ENCODE measurements at regions not wholly inside any gene's neighbourhood (a gene's known extent, or its start where the extent isn't known, plus 50 kb on each side); places are given as distances from the start of the nearest gene placed in this dataset.

DNA sequence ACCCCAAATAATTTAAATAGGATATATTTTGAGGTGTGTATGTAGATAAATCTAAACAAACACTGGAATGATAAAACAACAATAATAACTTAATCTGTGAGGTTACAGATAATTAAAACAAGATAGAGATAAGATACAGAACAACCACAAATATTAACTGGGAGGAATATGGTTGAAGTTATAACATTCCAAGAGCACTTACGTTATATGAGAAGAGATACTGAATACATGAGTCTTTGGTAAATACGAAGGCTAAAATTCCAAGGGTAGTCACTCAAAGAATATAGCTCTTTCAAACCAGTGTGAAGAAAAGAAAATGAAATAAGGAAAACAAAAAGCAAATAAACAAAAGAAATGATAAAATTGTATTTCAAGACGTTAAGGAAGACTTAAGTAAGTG lies 76.0 kb upstream of the MYO3A start:
- no peak for TF ChIP-seq TEAD4 (IDR thresholded peaks at IDR 0.05; ENCODE audit: low read depth, low read length)
- TF ChIP-seq USF2 (IDR thresholded peaks at IDR 0.05; ENCODE audit: low read length), result no peak
